Right lobe of liver (tissue), 6 donors: ENCODE measurements at regions not wholly inside any gene's neighbourhood (a gene's known extent, or its start where the extent isn't known, plus 50 kb on each side); places are given as distances from the start of the nearest gene placed in this dataset.
A peak's percentile ranks its signal among the peaks of the same experiment; 100 is the strongest.

Source experiments
- ATAC-seq, 4 donors: fragments of 200-7000 bp; cut with Tn5 transposase; one replicate each; pipeline ENCODE4 v1.9.1; 2020; ENCODE audit warnings: mild to moderate bottlenecking in 4 of 4, moderate library complexity in 4 of 4
- DNase-seq, 3 donors: peaks; one replicate each; pipeline ENCODE4 v3.0.0-alpha.2; 2020
- H3K27ac ChIP-seq, 3 donors: fragments of 200-600 bp; one replicate each; pipeline ENCODE4 v1.8.0; 2022
- H3K27me3 ChIP-seq, 2 donors: fragments of 200-600 bp; one replicate each; pipeline ENCODE4 v1.8.0; 2022
- H3K36me3 ChIP-seq, 4 donors: fragments of 200-600 bp; sonication (generic) in 1 of 4; one replicate each; pipeline versions ENCODE4 v1.5.1 to v1.8.0; 2017 to 2022; ENCODE audit warnings: control low read depth in 1 of 4
- H3K4me1 ChIP-seq, 4 donors: fragments of 200-600 bp; sonication (generic) in 1 of 4; one replicate each; pipeline versions ENCODE4 v1.5.1 to v1.8.0; 2017 to 2022; ENCODE audit warnings: control low read depth in 1 of 4
- H3K4me3 ChIP-seq, 3 donors: fragments of 200-600 bp; one replicate each; pipeline ENCODE4 v1.8.0; 2022
- H3K9me3 ChIP-seq, 4 donors: fragments of 200-600 bp; sonication (generic) in 1 of 4; one replicate each; pipeline versions ENCODE4 v1.5.1 to v1.8.0; 2017 to 2022; ENCODE audit warnings: control low read depth in 1 of 4
- POLR2A ChIP-seq: fragments of 450-650 bp; IDR thresholded peaks from one replicate; pipeline ENCODE4 v1.6.1; 2017; ENCODE audit warnings: antibody characterized with exemption, mild to moderate bottlenecking
- WGBS: methylation state at CpG from one replicate; pipeline ENCODE4 v1.1.6; 2018; ENCODE audit warnings: low coverage, low lambda C conversion rate; ENCODE audit not compliant: insufficient coverage; ENCODE audit errors: missing lambda C conversion rate; 5-methylcytosine and 5-hydroxymethylcytosine counted together
- intact Hi-C, 2 donors: fragments of 100-400 bp; cut with DNase I; formaldehyde crosslinking; loops; one replicate each; pipeline versions ENCODE4 v1.11.2 to v1.14.1; 2022
- TF ChIP-seq, protein P1 (sequence below), 4 donors: fragments of 200-600 bp in 3 of 4; fragments of 450-650 bp in 1 of 4; IDR thresholded peaks; one replicate each; pipeline versions ENCODE4 v1.5.1 to v1.8.0; 2016 to 2022; ENCODE audit warnings: antibody characterized with exemption in 4 of 4, mild to moderate bottlenecking in 2 of 4
- donor health status: DM: no; HTN: yes; CAD: no.
- donor health status: DM: no; HTN: no; CAD: no.
- donor health status: DM: no; HTN: no; CAD: no.
- donor health status: DM: no; HTN: yes; CAD: no.
- donor health status: DM: no; HTN: yes; CAD: no.

DNA sequence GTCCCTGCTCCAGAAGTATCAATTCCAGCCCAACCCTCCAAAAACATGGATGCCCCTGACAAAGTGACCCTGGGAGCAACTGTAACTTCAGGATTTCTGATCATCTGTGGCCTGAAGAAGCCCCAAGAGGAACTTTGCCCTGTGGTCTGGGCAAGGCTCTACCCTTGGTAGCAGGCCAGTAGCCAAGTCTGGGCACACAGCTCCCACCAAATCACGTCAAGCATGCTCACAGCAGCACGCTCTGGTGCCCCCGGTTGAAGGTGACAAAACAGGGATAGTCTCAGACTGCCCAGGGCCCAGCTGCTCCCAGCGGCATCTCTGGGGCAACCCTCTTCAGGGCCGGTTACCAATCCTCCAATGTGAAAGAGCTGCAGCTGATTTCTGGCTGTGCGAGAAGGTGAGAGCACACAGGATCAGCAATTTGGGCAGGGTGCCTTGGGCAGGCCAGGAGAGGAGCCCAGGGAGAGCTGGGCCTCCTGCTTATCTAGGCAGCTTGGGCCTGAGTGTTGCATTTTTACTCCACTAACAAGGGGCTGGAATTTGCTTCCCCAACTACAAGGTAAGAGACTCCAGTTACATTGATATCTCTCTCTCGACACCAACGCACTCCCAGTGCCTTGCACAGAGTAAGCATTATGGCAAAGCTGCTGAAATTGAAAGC, 418.1 kb downstream of the BCOR start:
- H3K27me3 ChIP-seq = no peaks in the 10 kb centered on the region
- intact Hi-C loops = no loop called here
- H3K36me3 ChIP-seq = no peaks in the 10 kb centered on the region
- no peak overlapping the region for H3K4me3 ChIP-seq
- no peak overlapping the region for H3K27ac ChIP-seq
- peaks cover 0 to 19% (median 0%) of the 10 kb centered on the region in 4 donors for H3K4me1 ChIP-seq
- DNase-seq = peak in 2 of 3 donors; percentile 52 to 64
- TF ChIP-seq, protein P1, sequence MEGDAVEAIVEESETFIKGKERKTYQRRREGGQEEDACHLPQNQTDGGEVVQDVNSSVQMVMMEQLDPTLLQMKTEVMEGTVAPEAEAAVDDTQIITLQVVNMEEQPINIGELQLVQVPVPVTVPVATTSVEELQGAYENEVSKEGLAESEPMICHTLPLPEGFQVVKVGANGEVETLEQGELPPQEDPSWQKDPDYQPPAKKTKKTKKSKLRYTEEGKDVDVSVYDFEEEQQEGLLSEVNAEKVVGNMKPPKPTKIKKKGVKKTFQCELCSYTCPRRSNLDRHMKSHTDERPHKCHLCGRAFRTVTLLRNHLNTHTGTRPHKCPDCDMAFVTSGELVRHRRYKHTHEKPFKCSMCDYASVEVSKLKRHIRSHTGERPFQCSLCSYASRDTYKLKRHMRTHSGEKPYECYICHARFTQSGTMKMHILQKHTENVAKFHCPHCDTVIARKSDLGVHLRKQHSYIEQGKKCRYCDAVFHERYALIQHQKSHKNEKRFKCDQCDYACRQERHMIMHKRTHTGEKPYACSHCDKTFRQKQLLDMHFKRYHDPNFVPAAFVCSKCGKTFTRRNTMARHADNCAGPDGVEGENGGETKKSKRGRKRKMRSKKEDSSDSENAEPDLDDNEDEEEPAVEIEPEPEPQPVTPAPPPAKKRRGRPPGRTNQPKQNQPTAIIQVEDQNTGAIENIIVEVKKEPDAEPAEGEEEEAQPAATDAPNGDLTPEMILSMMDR (IDR thresholded peaks at IDR 0.05) = no peak
- TF ChIP-seq POLR2A = no peak
- no peaks in the 10 kb centered on the region for H3K9me3 ChIP-seq
- ATAC-seq = peak; percentile 13 to 57 (median 42)
- WGBS = 50% methylated on average over 1 of the region's 8 CpGs

DNA sequence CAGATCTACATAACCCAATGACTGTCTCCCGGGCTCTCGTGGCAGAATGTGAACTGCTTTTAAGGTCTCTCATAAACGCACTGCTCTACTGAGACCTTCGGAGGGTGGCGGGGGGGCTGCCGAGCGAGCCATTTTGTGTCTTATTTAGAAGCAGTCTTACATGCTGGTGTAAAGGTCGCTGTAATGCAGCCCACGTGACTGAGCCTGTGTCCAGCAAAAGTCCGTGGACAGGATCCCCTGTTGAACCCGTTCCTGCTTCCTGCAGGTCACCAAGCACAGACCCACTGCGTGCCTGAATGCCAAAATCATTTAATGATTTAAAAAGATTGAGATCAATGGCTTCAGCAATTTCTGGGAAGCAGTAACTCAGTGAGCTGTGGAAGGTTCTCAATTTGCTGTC, 415.9 kb downstream of the BCOR start:
- H3K36me3 ChIP-seq = no peaks in the 10 kb centered on the region
- ATAC-seq (peak; percentile 52 to 78 (median 62)), DNase-seq (peak; percentile 36 to 64 (median 62))
- H3K27ac ChIP-seq = no peak overlapping the region
- no peak overlapping the region for H3K4me3 ChIP-seq
- intact Hi-C loops = no loop called here
- no peaks in the 10 kb centered on the region for H3K27me3 ChIP-seq
- TF ChIP-seq, protein P1 (IDR thresholded peaks at IDR 0.05) = no peak
- H3K9me3 ChIP-seq = no peaks in the 10 kb centered on the region
- 43% methylated on average over 10 of the region's 12 CpGs for WGBS
- peaks cover 0 to 19% (median 0%) of the 10 kb centered on the region in 4 donors for H3K4me1 ChIP-seq

DNA sequence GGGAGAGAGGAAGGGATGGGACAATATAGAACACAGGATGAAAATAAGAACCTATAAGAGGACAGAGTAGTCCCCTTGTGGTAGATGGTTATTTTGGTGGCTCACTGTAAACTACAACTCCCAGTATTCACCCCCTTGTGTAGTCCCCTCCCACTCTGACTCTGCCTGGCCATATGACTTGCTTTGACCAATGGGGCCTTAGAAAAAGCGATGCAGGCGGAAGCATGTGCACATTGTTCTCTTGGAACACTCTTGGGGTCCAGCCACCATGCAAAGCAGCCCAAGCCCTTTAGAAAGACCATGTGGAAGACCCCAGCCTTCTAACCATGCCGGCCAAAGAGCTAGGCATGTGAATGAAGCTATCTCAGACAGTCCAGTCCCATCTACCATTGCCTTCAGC, 415.0 kb downstream of the BCOR start:
- Histone ChIP-seq H3K4me3 (no peak overlapping the region), H3K9me3 (no peaks in the 10 kb centered on the region), H3K4me1 (peaks cover 0 to 16% (median 0%) of the 10 kb centered on the region in 4 donors), H3K27ac (no peak overlapping the region), H3K36me3 (no peaks in the 10 kb centered on the region), H3K27me3 (no peaks in the 10 kb centered on the region)
- WGBS = 75% methylated on average over 1 of the region's 3 CpGs
- DNase-seq (no peak), ATAC-seq (no peak)
- no peak for TF ChIP-seq POLR2A
- TF ChIP-seq, protein P1 (IDR thresholded peaks at IDR 0.05) = no peak
- intact Hi-C loops = no loop called here

DNA sequence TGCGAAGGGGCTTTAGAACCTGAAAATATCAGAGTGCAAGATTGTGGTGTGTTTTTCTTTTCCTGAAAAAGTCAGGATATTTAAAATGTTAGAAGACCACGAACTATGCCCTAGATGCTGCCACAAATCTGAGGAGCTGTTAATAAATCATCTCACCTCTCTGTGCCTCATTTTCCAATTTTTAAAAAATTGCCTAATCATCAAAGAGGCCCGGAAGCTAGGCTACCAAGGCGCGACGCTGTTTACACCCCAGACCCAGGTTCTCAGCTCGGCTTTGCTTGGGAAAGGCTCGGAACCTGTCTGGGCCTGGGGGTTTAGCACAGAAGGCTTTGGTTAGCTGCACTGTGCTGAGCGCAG, 409.6 kb downstream of the BCOR start:
- DNase-seq (no peak), ATAC-seq (no peak)
- intact Hi-C loops = no loop called here

More for the DNA sequence above, 409.6 kb downstream of the BCOR start:
- no peaks in the 10 kb centered on the region for H3K9me3 ChIP-seq
- 52% methylated on average over 8 of the region's 9 CpGs for WGBS
- H3K4me3 ChIP-seq = peak overlapping the region in 2 of 3 donors; percentile 42 to 49
- H3K36me3 ChIP-seq = no peaks in the 10 kb centered on the region
- H3K27me3 ChIP-seq = no peaks in the 10 kb centered on the region
- H3K27ac ChIP-seq = no peak overlapping the region
- TF ChIP-seq POLR2A = no peak
- TF ChIP-seq, protein P1 (IDR thresholded peaks at IDR 0.05) = no peak
- no peaks in the 10 kb centered on the region for H3K4me1 ChIP-seq
